Coronary artery (tissue), 2 donors: ENCODE measurements at regions not wholly inside any gene's neighbourhood (a gene's known extent, or its start where the extent isn't known, plus 50 kb on each side); places are given as distances from the start of the nearest gene placed in this dataset.

Experiments used
- DNase-seq: peaks from one replicate; pipeline ENCODE4 v3.0.0-alpha.2; 2017; ENCODE audit warnings: low spot score
- H3K27ac ChIP-seq, 2 donors: fragments of 200-600 bp; sonication (generic); one replicate each; pipeline ENCODE4 v1.5.1; 2016 to 2019
- H3K4me3 ChIP-seq: fragments of 200-600 bp; sonication (generic); 2 replicates; pipeline ENCODE4 v1.5.1; 2016; ENCODE audit warnings: mild to moderate bottlenecking, moderate library complexity
- TF ChIP-seq, protein P1 (sequence below): fragments of 200-600 bp; sonication (generic); IDR thresholded peaks from one replicate; pipeline ENCODE4 v1.5.1; 2019; ENCODE audit warnings: antibody characterized with exemption

- Histone ChIP-seq H3K27ac (peak overlapping the region; percentile 60 to 79), H3K4me3 (peak overlapping the region; percentile 19)
- TF ChIP-seq, protein P1, sequence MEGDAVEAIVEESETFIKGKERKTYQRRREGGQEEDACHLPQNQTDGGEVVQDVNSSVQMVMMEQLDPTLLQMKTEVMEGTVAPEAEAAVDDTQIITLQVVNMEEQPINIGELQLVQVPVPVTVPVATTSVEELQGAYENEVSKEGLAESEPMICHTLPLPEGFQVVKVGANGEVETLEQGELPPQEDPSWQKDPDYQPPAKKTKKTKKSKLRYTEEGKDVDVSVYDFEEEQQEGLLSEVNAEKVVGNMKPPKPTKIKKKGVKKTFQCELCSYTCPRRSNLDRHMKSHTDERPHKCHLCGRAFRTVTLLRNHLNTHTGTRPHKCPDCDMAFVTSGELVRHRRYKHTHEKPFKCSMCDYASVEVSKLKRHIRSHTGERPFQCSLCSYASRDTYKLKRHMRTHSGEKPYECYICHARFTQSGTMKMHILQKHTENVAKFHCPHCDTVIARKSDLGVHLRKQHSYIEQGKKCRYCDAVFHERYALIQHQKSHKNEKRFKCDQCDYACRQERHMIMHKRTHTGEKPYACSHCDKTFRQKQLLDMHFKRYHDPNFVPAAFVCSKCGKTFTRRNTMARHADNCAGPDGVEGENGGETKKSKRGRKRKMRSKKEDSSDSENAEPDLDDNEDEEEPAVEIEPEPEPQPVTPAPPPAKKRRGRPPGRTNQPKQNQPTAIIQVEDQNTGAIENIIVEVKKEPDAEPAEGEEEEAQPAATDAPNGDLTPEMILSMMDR: no peak
- no peak for DNase-seq
Observed at GRCh38 chr12:97757481-97758193, 295.0 kb downstream of the RMST start.

GRCh38 chr12:97758194-97758501, 295.5 kb downstream of the RMST start:
- TF ChIP-seq, protein P1: no peak
- Histone ChIP-seq H3K27ac (peak overlapping the region; percentile 60 to 79), H3K4me3 (no peak overlapping the region)
- no peak for DNase-seq

- no peak for DNase-seq
- Histone ChIP-seq H3K4me3 (no peak overlapping the region), H3K27ac (peak overlapping the region; percentile 60 to 79)
- TF ChIP-seq, protein P1: no peak
Observed at GRCh38 chr12:97758586-97758985, 296.0 kb downstream of the RMST start.

DNA sequence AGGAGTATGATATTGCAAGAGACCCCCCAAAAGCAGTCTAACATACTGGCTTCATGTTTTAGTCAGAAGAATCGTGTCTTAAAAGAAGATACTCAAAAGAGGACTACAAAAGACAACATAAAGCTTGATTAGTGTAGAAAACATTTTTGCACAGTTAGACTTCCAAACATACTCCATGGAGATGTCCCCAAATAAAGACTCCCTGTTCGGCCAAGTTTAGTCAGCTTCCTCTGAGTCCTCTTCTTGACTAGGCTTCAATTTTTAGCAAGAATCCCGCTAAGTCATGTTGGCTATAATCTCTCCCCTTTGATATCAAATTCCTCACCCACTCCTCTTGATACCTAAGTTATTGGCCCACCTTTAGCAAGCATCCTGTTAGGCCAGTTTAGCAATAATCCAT, 298.0 kb downstream of the RMST start:
- Histone ChIP-seq H3K27ac (peak overlapping the region; percentile 39 to 79), H3K4me3 (no peak overlapping the region)
- no peak for DNase-seq
- TF ChIP-seq, protein P1: no peak

- TF ChIP-seq, protein P1: no peak
- Histone ChIP-seq H3K27ac (peak overlapping the region; percentile 24 to 79), H3K4me3 (no peak overlapping the region)
- no peak for DNase-seq
Observed at GRCh38 chr12:97763113-97763512, 300.5 kb downstream of the RMST start.

DNA sequence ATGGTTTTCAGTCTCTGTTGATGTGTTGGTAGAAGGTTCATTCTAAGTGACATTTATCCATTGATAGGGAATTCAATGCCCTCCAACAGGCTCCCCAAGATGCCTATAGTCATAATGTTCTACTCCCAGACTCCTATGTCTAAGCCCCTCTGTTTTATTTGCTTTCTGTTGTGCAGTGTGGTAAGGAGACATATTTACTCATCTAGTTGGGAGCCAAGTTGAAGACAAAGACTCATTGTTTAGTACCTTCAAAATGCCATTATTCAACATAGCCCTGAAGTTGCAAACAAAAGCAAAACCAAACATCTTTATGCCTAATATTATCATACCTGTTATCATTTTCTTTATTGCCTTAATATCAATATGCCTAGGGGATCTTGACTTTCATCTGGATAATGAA, 302.1 kb downstream of the RMST start:
- H3K4me3 ChIP-seq: no peak overlapping the region
- H3K27ac ChIP-seq: no peak overlapping the region
- DNase-seq: no peak
- TF ChIP-seq, protein P1: no peak

DNA sequence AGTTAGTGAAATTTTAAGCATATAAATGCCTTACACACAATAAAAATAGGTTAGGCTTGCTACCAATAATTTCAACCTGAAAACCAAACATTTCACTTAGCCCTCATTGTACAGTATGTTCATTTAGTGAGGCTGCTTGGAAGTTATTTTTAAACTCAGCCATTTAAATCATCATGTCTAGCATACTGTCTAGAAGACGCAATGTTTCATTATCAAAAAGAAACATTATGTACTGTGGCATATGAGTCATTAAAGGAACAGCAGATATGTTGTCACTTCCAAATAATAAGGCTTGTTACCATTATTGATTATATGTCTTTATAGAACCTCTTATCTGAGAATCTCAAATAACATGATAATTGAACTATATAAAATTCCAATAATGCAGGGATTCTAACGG, 304.7 kb downstream of the RMST start:
- no peak overlapping the region for H3K4me3 ChIP-seq
- TF ChIP-seq, protein P1: no peak
- no peak overlapping the region for H3K27ac ChIP-seq
- no peak for DNase-seq
